Activated CD4-positive, alpha-beta T cell treated with anti-CD3 and anti-CD28 coated beads, Interleukin-2, amount 50 U/mL, for 16 hours (primary cell): ENCODE measurements at regions not wholly inside any gene's neighbourhood (a gene's known extent, or its start where the extent isn't known, plus 50 kb on each side); places are given as distances from the start of the nearest gene placed in this dataset.
"Not testable (repeated sequence)": the region's sequence is repeated elsewhere in the genome, so short reads cannot be mapped to it uniquely, and the experiment has no call there.

ENCODE experiments used
- DNase-seq: peaks from one replicate; pipeline ENCODE4 v3.0.0-alpha.2; 2020

DNA sequence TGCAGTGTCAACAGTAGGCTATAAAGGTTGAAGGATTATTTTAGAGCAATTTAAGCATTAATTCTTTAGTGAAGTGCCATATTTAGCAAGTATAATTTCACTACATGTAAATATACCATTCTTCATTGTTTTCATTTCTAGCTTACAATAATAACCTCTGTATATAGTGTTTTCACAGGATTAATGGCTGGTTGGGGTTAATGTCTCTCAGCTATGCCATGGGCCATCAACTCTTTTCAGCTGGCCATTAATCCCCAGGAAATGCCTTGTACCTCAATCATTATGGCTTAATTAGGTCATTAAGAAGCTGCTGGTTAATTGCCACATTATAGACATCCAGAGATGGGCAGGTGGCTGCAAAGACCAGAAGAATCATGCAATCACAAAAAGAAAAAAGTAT is 715.1 kb downstream of the MAT2B start:
- DNase-seq = no peak

DNA sequence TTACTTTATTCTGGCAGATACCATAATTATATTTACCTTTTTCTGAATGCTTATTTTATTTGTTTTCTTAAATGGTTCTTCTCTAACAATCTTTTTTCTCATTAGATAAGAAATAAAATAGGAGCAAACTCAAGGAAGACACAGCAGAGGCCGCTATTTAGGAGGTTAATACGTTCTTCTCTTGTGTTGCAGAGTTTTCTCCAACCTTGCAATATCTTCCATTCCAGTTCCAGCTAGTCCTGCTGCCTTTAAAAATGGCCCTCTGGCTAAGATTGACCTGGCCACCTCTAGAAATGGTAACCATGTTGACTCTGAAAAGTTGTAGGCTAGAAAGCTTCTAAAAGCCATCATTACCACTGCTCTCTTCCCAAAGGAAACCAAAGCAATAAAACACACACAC is 718.8 kb downstream of the MAT2B start:
- DNase-seq = no peak

DNA sequence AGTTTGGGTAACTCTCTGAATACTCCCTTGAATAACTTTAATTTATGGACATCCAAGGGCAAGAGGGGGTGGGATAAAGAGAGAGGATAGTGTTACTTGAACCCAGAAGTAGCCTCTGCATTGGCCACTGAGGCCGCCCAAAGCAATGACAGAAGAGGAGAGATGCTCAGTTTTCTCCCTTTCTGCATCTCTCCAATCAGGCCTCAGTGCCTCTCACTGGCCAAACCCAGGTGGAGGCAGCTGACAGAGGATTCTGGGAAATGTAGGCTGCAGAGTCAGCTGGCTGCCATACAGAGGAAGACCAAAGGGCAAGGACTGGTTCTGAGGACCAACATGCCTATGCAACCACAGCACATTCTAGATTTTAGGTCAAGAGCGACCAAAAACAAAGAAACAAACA is 719.4 kb downstream of the MAT2B start:
- DNase-seq = no peak

DNA sequence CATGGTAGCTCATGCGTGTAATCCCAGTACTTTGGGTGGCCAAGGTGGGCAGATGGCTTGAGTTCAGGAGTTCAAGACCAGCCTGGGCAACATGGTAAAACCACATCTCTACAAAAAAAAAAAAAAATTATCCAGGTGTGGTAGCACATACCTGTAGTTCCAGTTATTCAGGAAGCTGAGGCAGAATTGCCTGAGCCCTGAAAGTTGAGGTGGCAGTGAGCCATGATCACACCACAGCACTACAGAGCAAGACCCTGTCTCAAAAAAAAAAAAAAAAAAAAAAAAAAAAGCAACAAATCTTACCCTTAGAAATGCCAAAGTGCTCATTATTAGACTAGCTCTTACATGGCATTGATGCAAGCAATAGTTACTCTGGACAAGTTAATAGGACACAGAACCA is 724.9 kb downstream of the MAT2B start:
- DNase-seq = no peak

DNA sequence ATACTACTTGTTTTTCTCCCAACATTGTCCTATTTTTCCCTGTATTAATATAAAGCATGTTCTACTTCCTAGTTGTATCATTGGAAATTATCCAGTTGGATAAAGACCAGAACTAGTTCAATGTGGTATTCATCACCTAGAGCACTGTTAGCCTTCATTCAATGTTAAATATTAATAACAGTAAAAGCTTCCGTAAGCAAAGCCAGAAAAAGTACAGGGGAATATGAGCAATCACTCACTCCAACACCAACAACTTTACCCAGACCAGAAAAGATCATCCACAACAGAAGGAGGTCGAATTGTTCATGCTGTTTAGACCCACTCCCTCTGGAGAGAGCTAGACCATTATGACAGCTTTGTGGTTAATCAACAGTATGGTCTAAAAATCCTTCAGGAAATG is 728.4 kb downstream of the MAT2B start:
- no peak for DNase-seq

DNA sequence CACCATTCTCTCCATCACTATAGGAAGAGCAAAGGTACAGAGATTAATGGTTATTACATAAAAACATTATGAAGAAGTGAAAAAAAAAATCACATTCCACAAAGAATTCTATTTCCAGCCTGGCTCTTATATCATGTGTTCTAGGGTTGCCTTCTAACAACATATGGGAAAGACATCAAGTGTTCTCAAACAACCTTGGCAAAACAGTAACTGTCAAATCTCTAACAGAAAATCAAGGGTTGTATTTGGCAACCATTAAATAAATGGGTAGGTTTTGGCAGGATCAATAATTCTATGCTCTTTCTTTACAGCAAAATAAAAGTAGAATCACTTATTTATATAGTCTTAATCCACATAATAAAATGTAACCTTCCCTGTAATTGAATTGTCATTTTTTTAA is 728.9 kb downstream of the MAT2B start:
- DNase-seq = no peak

DNA sequence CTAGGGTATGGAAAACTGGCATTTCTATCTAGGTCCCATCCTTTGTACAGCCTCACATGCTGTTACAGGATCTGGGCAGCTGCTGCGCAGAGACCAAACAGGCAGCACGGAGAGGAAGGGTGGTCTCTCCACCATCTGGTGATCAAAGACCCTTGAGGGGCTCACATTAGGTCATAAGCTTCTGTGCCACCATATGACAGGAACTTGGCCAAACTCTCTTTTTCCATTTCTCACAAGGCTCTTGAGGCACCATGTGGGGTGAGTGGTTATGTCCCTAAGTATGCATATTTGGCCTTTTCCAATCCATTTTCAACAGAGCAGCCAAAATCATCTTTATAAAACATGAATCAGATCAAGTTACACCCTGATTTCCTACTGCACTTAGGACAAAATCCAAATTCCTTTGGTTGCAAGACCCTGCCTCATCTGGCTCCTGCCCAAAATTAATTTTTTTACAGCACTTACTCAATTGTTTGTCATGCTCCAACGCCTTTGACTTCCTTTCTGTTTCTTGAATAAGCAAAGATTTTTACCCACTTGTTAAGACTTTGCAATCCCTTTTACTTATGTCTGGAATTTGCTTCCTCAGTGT is 730.0 kb downstream of the MAT2B start:
- DNase-seq = no peak

DNA sequence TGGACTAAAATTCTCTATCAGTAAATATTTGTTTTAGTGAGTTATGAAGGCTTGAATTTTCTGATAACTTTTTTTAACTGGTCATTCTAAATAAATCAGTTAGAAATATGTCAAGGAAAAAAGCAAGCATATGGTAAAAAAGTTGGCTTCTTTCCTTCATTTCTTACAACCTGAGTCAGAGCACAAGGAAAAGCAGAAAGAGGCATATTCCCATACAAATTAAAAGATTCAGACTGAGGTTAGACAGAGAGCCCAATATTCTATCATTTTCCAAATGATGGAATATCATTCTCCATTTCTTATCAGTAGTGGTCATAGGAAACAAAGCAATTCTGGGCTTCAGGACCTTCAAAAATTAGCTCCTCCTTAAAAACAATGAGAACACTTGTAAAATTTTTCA is 732.1 kb downstream of the MAT2B start:
- no peak for DNase-seq

DNA sequence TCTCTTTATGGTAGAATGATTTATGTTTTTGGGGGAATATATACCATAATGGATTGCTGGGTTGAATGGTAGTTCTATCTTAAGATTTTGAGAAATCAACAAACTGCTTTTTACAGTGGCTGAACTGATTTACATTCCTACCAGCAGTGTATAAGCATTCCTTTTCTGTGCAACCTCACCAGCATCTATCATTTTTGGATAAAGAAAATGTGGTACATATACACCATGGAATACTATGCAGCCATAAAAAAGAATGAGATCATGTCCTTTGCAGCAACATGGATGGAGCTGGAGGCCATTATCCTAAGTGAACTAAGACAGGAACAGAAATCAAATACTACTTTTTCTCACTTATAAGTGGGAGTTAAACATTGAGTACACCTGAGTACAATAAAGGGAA is 746.4 kb downstream of the MAT2B start:
- not testable (repeated sequence) for DNase-seq

DNA sequence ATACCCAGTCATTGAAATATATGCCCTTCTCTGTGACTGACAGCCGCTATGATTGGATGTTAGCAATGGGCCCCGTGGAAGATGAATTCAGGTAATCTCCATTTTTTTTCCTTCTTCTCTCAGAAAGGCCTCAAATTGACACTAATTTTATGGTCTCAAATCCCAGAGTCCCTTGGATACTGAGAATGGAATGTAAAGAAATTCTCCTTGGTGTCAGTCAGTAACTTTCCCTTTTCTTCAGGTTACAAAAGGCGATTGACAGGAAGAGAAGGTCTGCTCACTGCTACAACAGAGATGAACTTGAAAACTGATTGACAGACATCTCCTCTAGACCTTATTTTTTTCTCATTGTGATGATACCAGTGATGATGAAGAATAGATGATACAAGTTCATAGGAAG is 748.3 kb downstream of the MAT2B start:
- DNase-seq = no peak

DNA sequence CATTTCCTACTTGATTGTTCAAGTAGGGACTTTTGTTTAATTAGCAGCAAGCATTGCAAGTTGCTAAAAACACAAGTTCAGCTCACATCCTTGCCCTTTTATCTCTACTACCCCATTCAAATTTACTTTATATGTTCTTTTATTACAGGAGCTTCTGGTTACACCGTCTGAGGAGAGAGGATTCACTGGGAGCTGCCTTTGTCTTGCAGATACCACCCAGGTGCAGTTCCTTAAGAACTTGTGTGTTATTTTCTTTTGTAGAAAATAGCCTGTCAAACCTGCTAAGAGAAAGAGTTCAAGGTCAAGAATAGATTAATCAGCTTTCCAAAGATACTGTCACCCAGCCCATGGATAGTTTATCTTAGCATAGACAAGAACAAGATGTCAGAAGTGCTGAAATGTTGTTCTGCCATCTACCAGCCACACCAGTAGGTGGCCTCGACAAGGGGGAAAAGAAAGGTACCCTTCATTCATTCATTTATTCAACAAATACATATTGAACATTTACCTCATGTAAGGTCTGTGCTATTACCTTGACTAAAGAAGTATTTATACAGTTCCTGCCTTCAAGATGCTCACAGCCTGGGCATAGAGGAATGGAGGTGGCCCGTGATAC is 750.3 kb downstream of the MAT2B start:
- no peak for DNase-seq

DNA sequence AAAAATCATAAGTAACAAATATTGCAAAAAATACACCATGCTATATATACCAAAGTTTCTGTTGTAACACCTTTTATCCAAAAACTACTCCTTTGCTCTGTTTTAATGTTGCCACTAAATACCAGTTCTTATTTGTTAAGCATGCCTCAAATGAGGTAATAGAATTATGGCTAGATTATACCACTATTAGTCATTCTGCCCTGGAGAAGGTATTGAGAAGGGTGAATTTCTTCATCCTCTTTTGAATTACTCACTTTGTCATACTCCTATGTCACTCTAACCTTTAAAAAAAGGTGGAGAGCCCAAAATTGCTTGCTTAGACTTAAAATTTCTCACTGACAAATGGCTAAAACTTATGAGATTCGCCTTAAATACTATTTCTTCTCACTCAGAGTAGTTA is 750.9 kb downstream of the MAT2B start:
- no peak for DNase-seq

DNA sequence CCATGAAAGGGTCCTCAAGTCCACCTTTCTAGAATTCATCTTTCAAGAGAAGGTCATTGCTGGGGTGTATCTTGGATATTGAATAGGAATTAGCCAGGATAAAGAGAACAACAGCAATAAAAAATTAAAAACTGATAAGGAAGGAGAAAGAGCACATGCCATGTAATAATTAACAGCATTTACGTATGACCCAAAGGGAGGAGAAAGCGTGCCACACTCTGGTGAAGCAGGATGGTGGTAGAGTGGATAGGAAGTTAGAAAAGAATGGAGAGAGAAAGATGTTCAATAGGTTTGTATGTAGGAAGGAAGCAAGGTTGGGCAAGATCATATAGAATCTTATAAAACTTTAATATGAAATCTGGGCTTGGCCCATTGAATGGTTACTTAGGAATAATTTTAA is 751.5 kb downstream of the MAT2B start:
- no peak for DNase-seq

DNA sequence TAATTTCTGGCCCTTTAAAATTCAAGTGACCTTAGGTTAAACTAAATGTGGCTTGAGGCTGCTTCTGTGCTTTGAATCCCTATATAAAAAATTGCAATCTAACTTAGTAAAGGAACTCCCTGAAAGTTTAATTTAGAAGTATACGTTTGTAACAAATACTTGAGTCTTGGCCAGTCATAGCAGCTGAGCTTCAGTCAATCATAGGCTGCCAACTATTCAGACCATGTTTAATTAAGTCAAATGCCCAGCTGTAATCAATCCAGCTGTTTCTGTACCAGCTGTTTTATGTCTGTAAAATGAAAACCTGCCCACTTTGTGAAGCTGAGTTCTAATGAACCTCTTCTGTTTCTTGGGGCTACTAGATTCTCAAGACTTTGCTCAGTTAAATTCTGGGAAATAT is 760.1 kb downstream of the MAT2B start:
- no peak for DNase-seq

DNA sequence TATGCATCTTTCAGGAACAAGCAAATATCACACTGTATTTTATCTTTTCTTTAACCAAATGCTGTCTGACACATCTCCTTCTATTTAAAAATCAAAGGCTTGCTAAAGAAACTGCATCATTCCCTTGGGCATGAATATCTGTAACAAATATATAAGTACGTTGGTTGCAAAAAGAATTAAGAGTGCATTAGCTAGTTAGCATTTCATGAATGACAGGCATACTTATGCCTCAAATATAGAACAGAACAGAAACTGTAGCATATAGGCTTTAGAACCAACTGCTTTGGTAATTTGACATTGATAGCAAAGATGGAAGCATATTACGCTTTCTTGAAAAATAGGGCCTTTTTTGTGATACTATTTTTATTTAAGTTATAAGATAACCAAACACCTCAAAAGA is 761.2 kb downstream of the MAT2B start:
- no peak for DNase-seq

DNA sequence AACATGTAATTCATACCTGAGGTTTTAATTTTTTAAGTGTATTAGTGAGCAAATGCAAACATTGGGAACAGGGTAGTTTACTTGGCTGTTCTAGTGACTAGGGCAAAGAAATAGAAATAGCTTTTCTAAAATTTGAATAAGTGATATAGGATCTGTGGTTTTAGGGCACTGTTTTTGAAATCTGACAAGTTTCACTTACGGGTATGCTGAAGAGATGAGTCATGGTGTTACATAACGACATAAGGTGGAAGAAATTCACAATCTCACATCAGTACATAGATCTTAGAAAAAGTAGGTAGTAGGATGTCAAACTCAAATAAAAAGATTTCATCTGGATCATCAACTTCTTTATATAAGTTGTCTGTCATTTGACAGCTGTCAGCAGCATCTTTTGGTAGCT is 772.3 kb downstream of the MAT2B start:
- no peak for DNase-seq

DNA sequence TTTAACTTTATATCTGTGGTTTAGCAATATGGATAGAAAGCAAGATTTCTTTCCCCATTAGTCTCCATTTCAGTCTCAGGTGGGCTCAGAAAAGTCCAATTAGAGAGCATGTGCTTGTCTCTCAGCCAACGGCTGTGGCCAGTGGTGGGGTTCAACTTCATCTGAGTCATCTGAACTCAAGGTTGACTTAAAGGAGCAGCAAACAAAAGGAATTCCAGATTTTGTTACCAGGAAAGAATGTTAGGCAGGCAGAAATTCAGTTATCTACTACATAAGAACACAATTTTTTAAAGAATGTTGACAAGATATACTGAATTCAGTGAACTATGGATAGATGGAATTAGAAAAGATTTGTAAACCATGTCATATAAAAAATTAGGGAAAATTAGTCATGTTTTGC is 784.1 kb downstream of the MAT2B start:
- DNase-seq = no peak

DNA sequence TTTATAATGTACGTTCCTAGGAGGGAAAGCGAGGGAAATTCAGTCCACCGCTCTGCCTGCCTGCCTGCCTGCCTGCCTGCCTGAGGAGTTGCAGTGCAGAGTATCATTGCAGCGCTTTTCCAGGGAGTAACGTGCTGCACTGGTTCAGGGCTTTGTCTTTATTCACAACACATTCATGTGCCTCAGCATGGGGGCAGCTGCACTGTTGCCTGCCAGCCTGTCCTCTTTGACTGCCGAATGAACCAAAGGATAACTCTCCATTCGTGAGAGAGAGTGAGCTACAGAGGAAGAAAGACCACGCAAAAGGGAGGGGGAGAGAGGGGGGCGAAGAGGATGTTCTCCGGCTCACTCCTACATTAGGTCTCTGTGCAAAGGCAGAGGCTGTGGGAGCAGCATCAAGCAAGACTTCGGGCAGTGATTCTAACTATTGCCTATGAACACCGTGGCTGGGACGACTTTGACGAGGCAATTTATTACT is 791.2 kb downstream of the MAT2B start:
- DNase-seq = no peak

DNA sequence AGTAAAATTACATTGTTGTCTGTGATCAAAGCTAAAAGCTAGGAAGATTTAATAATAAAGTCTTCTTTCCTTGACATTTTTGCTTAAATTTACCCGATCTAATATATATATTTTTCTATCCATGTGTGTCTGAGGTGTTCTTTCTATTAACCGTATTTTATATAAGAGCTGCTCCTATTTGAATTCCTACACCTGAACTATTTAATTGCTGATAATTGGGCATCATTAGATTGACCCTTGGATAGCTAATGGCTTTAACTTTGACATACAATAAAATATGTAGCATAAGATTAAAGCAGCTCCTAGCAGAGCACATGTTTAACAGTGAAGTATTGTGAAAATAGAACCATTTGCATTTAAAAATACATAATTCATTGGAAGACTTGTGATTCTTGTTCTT is 792.7 kb downstream of the MAT2B start:
- no peak for DNase-seq

DNA sequence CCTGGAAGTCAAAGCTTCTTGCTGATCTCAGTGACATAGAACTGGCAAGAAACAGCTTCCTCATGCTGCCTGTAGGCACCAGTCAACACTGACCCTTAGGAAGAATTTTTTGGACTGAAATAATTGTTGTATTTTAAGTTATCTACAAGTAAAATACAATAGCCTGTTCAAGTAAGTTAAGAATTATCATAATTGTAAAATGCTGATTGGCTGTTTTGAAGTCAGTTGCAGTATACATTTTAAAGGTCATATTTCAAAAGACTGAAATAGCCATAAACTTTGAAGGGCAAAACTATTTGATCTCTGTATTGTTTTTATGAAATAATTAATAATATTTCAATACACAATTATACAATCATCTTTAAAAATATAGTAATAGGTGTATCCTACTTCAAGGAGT is 794.9 kb downstream of the MAT2B start:
- no peak for DNase-seq

DNA sequence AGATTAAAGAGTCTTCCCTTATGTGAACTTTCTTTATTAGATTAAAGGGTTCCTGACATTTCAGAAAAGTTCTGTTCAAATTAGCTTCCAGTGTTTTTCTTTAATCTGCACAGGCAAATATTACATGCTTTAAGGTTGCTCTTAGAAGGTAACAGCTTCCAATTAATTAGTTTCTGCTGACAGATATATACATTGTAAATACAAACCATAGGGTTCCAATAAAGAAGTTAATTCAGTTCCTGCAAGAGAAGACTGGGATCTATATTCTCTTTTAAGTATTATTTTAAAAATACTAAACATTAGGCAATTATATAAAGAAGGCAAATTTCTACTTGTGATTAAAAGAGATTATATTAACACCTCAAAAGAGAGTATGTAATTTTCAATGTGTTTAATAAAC is 795.7 kb downstream of the MAT2B start:
- no peak for DNase-seq

DNA sequence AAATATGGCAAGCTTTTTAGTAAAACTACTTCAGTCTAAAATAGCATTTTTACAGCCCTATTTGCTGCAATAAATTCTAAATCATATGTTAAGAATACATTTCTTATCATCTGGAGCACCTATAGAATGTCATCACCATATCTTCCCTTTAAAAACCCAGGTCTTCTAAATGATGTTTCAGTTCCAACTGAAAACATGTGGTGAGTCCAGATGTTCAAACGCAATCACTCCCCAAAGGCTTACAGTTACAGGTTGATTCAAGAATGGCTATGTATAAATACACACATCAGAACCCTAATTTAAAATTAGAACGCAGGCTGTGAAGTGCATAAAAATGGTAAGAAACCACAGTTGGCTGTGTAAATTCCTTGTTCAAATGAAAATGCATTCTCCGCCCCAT is 796.3 kb downstream of the MAT2B start:
- no peak for DNase-seq

DNA sequence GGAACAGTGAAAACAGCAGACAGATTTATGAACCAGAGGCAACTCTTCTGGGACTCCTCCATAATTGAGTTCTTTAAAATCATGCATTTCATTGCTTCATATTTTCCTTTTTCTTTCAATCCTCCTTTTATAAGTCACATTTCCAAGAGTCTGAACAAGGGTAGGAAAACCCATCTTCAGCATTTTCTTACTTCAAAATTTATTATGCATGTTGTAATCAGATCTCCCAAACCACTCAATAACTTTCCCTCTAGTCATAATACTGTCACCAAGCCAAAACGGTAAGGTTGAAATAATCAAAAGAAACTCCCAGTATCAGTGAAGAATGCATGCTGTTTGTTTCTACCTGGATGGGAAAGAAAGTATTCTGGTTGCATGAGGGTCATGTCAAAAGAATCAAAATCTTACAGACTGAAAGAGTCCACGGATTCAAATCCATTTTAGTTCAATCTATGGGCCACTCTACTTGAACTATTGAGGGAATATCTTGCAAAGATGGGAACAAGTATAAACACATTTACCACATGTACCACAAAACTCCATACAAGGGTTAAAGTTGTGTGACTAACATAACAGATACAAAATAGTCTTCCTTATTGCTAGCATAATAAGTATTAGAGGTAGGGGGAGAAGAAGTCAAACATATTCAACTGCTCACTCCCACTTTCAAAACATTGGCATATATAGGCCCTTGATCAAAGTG is 797.3 kb downstream of the MAT2B start:
- no peak for DNase-seq

DNA sequence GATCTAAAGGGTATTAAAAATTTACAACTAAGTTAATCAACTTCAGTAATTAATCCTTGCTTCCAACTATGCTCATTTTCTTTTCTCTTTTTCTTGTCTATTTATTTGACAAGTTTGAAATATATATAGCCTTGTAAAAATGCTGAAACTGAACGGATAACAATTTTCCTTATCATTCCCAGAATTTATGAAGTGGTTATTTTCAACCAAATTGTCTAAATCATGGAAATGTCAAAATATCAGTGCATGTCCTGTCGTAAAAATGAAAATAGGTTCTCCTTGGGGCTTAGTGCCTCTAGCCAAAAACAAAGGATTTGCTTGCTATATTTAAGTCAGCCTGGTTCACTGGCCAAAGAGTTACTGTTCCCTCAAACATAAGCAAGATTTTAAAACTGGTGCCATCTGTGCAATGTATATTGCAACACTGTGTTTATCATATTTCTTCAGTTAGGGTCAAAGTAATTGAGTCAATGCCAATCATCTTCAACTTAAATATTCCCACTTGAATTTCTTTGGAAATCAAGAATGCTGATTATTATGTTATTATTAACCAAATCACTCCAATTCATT is 798.3 kb downstream of the MAT2B start:
- no peak for DNase-seq
